AG04450 (cell line): ENCODE measurements at regions not wholly inside any gene's neighbourhood (a gene's known extent, or its start where the extent isn't known, plus 50 kb on each side); places are given as distances from the start of the nearest gene placed in this dataset.
"Not testable (repeated sequence)": the region's sequence is repeated elsewhere in the genome, so short reads cannot be mapped to it uniquely, and the experiment has no call there.

Experiments
- CTCF ChIA-PET: fragments of 300-600, 350-600 bp; formaldehyde crosslinking; extraction: SDS; loops from one replicate; lab custom pipeline; 2022; ENCODE audit warnings: antibody characterized with exemption, inconsistent platforms; lab: Charles Lee
- POLR2A ChIA-PET: fragments of 350-600 bp; formaldehyde crosslinking; extraction: SDS; loops from one replicate; lab custom pipeline; 2021; ENCODE audit warnings: antibody characterized with exemption, inconsistent platforms; lab: Yijun Ruan, JAX
- DNase-seq: peaks from one replicate; pipeline ENCODE4 v3.0.0-alpha.2; 2011; ENCODE audit warnings: low read depth, low spot score
- H3K27ac ChIP-seq: one replicate; pipeline ENCODE4 v1.5.1; 2012; ENCODE audit warnings: low read depth, low read length, control low read depth
- H3K27me3 ChIP-seq: one replicate; pipeline ENCODE4 v1.6.0; 2012; ENCODE audit warnings: low read length; ENCODE audit not compliant: control insufficient read depth, insufficient read depth
- H3K4me3 ChIP-seq: 2 replicates; pipeline ENCODE4 v1.5.1; 2011; ENCODE audit warnings: mild to moderate bottlenecking, low read depth, low read length, control low read depth
- H3K9me3 ChIP-seq: 2 replicates; pipeline ENCODE4 v1.5.1; 2012; ENCODE audit warnings: low read length; ENCODE audit not compliant: control insufficient read depth, insufficient read depth
- CTCF ChIP-seq: IDR thresholded peaks from 2 replicates; pipeline ENCODE4 v1.5.1; 2011; ENCODE audit warnings: low read depth, low read length, control low read depth, inconsistent platforms

DNA sequence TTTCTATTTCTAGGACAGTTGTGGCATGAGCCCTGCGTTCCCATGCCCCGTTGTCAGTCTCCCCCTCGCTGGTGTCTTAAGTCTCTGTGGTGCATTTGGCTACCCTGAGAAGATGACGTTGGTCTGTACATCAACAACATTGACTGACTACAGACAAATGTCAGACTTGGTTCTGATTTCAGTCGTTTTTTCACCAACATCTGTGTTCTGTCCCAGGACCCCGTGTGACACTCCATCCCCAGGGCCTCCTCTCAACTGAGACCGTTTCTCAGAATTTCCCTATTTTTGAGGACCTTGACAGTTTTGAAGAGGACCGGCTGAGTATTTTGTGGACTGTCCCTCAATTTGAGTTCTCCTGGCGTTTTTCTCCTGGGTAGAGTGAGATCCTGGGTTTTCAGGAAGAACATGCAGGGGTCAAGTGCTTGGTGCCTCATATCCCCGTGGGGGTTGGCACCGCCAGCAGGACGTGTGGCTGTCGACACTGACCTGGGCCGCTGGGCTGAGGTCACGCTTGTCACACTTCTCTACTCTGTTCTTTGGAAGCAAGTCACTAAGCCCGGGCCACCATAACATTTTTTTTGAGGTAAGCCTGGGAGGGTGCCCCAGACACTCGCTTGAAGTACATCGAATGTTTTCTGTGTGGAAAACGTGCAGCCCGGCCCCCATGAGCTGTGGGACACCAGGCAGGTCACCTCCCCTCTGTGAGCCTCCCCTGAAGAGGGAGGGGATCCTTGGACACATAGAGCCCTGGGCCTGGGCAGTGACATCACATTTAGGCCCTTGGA lies 114.4 kb upstream of the ZNF469 start:
- POLR2A ChIA-PET, H3K9me3 ChIP-seq, CTCF ChIA-PET, H3K27ac ChIP-seq, DNase-seq, H3K27me3 ChIP-seq, H3K4me3 ChIP-seq: not testable (repeated sequence)

DNA sequence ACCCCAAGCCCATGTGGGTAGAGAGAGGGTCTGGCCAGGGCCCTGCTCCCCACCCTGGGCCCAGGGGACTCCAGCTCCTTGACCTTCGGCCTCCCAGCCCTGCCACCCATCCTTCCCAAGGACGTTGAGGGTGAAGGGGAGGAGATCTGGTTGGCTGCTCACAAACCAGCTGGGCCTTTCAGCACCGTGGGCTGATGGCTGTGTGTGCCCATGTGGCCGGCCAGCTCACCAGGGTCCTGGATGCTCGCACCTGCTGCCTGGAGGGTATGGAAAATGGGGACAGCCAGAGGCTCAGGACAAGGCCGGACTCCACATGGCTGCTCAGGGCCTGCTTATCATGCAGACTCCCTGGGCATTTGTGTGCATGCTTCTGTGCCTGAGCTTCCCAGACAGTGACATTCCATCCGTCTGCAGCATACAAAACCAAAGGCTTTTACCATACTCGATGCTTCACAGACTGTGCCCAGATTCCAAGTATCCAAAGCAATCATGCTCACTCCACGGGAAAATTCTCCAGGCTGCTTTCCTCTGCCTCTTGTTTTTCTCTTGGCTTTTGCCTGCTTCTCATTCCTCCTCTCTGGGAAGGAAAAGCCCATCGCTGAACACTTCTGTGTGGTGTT lies 112.5 kb upstream of the ZNF469 start:
- H3K4me3 ChIP-seq, H3K27me3 ChIP-seq, H3K27ac ChIP-seq, POLR2A ChIA-PET, DNase-seq, CTCF ChIA-PET, H3K9me3 ChIP-seq: not testable (repeated sequence)

GRCh38 chr16:88271296-88271695 lies 111.5 kb upstream of the ZNF469 start:
- H3K9me3 ChIP-seq, H3K27ac ChIP-seq, DNase-seq, CTCF ChIA-PET, H3K4me3 ChIP-seq, POLR2A ChIA-PET, H3K27me3 ChIP-seq: not testable (repeated sequence)

DNA sequence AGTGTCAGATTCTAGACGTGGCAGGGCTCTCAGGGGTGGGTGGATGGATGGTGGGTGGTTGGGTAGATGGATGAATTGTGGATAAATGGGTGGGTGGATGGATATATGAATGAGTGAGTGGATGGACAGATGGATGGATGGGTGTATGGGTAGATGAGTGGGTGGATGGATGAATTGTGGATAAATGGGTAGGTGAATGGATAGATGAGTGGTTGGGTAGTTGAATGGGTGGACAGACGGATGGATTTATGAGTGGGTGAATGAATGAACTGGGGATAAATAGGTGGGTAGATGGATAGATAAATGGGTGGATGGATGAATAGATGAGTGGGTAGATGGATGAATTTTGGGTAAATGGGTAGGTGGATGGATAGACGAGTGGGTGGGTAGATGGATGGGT lies 111.0 kb upstream of the ZNF469 start:
- H3K27me3 ChIP-seq, H3K9me3 ChIP-seq, H3K27ac ChIP-seq, DNase-seq, POLR2A ChIA-PET, CTCF ChIA-PET, H3K4me3 ChIP-seq: not testable (repeated sequence)

GRCh38 chr16:88272437-88272836 lies 110.3 kb upstream of the ZNF469 start:
- H3K4me3 ChIP-seq, H3K9me3 ChIP-seq, DNase-seq, POLR2A ChIA-PET, H3K27me3 ChIP-seq, CTCF ChIA-PET, H3K27ac ChIP-seq: not testable (repeated sequence)

GRCh38 chr16:88274126-88274750 lies 108.5 kb upstream of the ZNF469 start:
- H3K4me3 ChIP-seq, DNase-seq, H3K27me3 ChIP-seq: not testable (repeated sequence)
- CTCF ChIA-PET, result interaction anchor here (0.7 kb wide), 1 partner anchor 261 kb away, joined by 6 read pairs; no protein-coding TSS in a partner anchor
- POLR2A ChIA-PET, result interaction anchor here (0.7 kb wide), 1 partner anchor 31 kb away, joined by 4 read pairs; no protein-coding TSS in a partner anchor
- peaks cover 15% of the 10 kb centered on the region for H3K9me3 ChIP-seq
- peak overlapping the region; percentile 52 for H3K27ac ChIP-seq

DNA sequence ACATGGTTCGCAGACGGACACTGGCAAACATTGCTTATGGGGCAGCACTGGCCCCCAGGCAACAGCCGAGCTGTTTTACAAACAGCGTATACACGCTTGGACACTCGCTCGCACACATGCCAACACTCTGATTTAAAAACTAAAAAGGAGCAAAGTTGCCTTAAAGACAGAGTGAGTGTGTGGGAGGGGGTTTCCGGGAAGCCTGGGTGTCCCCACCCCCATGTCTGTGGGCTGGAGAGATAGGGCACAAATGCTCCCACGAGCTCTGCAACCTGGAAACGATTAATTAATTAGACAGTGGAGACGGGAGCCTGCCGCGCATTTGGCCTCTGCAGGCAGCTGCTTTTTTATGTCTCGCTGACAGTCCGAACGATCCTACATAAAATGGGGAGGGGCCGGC lies 107.9 kb upstream of the ZNF469 start:
- CTCF ChIA-PET, result no interaction called here

GRCh38 chr16:88275336-88276122 lies 107.2 kb upstream of the ZNF469 start:
- H3K4me3 ChIP-seq, DNase-seq, CTCF ChIA-PET, H3K27ac ChIP-seq, H3K27me3 ChIP-seq: not testable (repeated sequence)
- POLR2A ChIA-PET, result interaction anchor here (0.5 to 0.6 kb wide), 2 partner anchors 8 to 41 kb away, joined by 3 to 7 read pairs; no protein-coding TSS in a partner anchor
- peaks cover 25% of the 10 kb centered on the region for H3K9me3 ChIP-seq

More for the DNA sequence above, 107.9 kb upstream of the ZNF469 start:
- Histone ChIP-seq H3K9me3 (peaks cover 18% of the 10 kb centered on the region), H3K4me3 (no peak overlapping the region), H3K27ac (peak overlapping the region; percentile 52), H3K27me3 (no peaks in the 10 kb centered on the region)
- POLR2A ChIA-PET, result interaction anchor here (0.5 to 0.6 kb wide), 2 partner anchors 9 to 40 kb away, joined by 3 to 7 read pairs; no protein-coding TSS in a partner anchor
- TF ChIP-seq CTCF, result no peak
- no peak for DNase-seq

DNA sequence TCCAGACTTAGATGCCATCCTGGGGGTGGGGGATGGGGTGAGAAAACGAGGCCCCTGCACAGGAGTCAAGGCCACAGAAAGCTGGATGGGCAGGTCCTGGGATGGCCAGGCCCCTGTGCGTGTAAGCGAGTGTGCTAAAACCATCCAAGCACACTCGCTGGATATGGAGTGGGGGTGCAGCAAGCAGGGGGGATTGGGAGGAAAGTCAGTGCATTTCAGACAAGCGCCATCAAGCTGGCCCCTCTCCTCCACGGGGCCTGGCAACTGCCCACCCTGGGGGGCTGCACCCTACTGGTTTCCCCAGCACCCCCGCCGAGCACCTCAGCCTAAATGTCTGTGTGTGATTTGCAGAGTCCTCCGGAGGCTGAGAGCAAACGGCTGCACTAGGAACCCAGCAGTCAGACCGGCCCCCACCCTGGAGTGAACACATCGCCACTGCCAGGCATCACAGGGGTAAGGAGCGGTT lies 106.6 kb upstream of the ZNF469 start:
- H3K27me3 ChIP-seq, POLR2A ChIA-PET, H3K27ac ChIP-seq, CTCF ChIA-PET, DNase-seq, H3K4me3 ChIP-seq: not testable (repeated sequence)
- peaks cover 25% of the 10 kb centered on the region for H3K9me3 ChIP-seq
